Epithelial cell of proximal tubule (primary cell): ENCODE measurements at regions not wholly inside any gene's neighbourhood (a gene's known extent, or its start where the extent isn't known, plus 50 kb on each side); places are given as distances from the start of the nearest gene placed in this dataset.
A peak's percentile ranks its signal among the peaks of the same experiment; 100 is the strongest.

Experiments used
- DNase-seq: peaks from one replicate; pipeline ENCODE4 v3.0.0-alpha.2; 2011; ENCODE audit warnings: low read depth
- H3K4me3 ChIP-seq: 2 replicates; pipeline ENCODE4 v1.5.1; 2011; ENCODE audit warnings: low read depth, mild to moderate bottlenecking, low read length
- TF ChIP-seq, protein P1 (sequence below): conservative IDR thresholded peaks from 2 replicates; pipeline ENCODE4 v1.5.1; 2012; ENCODE audit warnings: low read depth, mild to moderate bottlenecking, low read length

DNA sequence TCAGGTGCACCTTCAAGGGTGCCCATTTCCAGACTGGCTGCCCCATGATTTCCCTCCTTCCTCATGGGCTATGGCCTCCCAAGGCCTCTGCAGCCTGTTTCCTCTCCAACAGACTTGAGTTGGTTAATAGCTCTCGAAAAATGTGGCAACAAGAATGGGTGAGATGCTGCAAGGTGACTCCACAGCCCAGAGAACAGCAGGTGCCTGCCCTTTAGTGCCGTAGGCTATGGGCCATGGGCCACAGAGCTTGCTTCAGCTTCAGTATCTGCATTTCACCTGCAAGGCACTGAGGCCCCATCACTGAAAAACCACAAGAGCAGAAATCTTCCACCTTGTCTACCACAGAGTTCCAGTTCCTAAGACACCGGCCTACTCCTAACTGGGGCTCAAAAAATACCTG lies 122.0 kb downstream of the ETS2 start:
- DNase-seq: no peak
- no peak overlapping the region for H3K4me3 ChIP-seq
- TF ChIP-seq, protein P1, sequence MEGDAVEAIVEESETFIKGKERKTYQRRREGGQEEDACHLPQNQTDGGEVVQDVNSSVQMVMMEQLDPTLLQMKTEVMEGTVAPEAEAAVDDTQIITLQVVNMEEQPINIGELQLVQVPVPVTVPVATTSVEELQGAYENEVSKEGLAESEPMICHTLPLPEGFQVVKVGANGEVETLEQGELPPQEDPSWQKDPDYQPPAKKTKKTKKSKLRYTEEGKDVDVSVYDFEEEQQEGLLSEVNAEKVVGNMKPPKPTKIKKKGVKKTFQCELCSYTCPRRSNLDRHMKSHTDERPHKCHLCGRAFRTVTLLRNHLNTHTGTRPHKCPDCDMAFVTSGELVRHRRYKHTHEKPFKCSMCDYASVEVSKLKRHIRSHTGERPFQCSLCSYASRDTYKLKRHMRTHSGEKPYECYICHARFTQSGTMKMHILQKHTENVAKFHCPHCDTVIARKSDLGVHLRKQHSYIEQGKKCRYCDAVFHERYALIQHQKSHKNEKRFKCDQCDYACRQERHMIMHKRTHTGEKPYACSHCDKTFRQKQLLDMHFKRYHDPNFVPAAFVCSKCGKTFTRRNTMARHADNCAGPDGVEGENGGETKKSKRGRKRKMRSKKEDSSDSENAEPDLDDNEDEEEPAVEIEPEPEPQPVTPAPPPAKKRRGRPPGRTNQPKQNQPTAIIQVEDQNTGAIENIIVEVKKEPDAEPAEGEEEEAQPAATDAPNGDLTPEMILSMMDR: no peak

DNA sequence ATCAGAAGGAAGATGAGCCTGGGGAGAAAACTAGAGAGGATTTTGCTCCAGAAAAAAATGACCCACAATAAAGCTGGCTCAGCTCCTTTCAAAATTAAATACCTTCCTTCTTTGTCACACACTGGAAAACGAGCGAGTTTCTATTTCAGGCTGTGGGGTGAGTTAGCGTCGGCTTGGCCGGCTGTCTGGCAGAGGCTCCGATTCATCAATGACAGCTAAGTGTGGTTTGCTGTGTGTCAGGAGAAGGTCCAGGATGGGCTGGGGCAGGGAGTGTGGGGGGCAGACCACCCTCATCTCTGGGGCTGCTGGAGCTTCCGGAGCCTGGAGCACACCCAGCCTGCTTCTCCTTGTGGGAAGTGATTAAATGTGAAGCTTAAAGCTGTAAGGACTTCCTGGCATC lies 120.2 kb downstream of the ETS2 start:
- H3K4me3 ChIP-seq: peak overlapping the region; percentile 20
- no peak for DNase-seq
- TF ChIP-seq, protein P1: no peak

DNA sequence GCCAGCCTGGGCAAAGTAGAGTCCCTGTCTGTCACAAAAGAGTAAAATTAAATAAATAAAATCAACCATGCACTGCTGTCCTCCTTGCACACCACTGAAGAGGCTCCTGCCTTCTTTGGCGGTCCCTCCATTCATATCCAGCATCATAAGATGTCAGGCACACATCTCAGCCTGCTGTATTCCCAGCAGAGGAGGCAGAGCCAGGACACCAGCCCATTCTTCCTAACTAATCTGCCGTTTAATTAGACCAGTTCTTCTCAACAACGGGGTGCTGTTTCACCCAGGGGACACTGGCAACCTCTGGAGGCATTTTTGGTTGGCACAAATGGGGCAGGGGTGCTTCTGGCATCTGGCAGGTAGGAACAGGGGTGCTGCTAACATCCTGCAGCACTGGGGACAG lies 119.7 kb downstream of the ETS2 start:
- TF ChIP-seq, protein P1: no peak
- no peak for DNase-seq
- H3K4me3 ChIP-seq: no peak overlapping the region

DNA sequence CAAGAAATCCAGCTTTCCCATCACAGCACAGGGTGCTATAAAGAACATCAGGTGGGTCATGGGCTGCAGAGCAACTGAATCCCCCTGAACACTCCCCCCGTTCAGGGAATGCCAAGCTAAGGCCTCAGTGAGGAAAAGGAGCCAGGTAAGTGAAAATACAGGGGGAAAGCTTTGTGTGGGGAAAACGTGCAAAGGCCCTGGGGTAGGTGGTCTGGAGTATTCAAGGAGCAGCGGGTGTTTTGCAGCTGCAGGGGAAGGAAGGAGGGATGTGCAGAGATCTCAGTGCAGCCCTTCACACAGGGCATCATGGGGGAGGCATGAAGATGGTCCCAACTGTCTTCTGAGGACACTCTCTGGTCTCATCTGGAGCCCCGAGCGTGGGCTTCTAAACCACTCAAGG lies 119.2 kb downstream of the ETS2 start:
- H3K4me3 ChIP-seq: no peak overlapping the region
- TF ChIP-seq, protein P1: no peak
- no peak for DNase-seq

DNA sequence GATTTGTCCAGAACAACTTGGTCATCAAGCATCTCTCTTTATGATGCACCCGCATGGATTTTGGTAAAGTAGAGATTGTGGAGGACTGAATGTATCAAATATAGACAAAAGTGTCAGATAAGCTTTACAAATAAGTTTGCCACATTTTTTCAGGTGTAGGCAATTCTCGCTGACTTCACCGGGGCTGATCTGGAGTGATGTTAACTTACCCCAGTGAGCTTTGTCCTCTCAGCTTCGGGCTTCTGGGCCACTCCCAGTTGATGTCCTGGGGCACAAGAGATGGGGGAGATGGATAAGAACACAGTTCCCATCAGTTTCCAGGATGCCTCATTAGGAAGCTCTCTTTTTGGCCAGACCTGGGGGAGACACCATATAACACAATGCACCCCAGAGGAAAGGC lies 117.7 kb downstream of the ETS2 start:
- TF ChIP-seq, protein P1: no peak
- no peak for DNase-seq

DNA sequence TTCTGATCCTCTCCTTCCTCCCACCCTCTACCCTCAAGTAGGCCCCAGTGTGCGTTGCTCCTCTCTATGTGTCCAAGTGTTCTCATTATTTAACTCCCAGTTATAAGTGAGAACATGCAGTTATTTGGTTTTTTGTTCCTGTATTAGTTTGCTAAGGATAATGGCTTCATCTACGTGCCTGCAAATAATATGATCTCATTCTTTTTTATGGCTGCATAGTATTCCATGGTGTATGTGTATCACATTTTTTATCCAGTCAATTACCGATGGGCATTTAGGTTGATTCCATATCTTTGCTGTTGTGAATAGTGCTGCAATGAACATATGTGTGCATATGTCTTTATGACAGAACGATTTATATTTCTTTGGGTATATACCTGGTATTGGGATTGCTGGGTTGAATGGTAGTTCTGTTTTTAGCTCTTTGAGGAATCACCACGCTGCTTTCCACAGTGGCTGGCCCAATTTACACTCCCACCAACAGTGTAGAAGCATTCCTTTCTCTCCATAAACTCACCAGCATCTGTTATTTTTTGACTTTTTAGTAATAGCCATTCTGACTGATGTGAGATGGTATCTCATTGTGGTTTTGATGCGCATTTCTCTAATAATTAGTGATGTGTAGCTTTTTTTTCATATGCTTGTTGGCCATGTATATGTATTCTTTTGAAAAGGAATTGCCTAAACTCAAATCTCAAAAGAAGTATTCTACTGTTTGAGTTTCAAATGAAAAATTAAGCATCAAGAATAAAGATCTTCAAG lies 116.9 kb downstream of the ETS2 start:
- DNase-seq: no peak
- H3K4me3 ChIP-seq: no peak overlapping the region
- TF ChIP-seq, protein P1: no peak

More for the DNA sequence above, 117.7 kb downstream of the ETS2 start:
- H3K4me3 ChIP-seq: no peak overlapping the region
